ENCODE measurements at regions not wholly inside any gene's neighbourhood (a gene's known extent, or its start where the extent isn't known, plus 50 kb on each side); places are given as distances from the start of the nearest gene placed in this dataset.

DNA sequence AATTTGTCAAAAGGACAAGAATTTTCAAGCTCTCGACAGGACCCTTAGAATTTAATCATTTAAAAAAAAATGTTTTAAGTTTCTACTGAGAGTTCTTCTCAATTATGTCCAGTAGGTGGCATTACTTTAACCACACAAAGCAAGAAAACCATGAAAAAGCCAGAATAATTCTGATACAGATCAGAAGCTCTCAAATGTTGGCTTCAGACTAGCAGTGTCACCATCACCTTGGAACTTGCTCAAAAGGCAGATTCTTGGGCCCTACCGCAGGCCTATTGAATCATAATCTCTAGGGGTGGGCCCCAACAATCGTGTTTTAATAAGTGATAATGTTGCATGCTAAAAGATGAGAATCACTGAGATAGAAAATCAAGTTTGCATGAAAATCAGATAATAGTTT is 99.5 kb upstream of the KCNMB2 start:
- Histone ChIP-seq H3K4me1 (ENCODE audit: insufficient read depth, low read length) (no peaks in the 10 kb centered on the region), H3K4me3 (ENCODE audit: low read length) (no peak overlapping the region), H3K9me3 (ENCODE audit: low read length) (no peaks in the 10 kb centered on the region), H3K27me3 (ENCODE audit: insufficient read depth, low read length, poor library complexity, severe bottlenecking) (no peaks in the 10 kb centered on the region), H3K27ac (ENCODE audit: low read depth, low read length) (no peak overlapping the region), H3K36me3 (ENCODE audit: insufficient read depth, low read length) (no peaks in the 10 kb centered on the region)
- Mint-ChIP-seq H3K27ac (peak overlapping the region in 2 of 8 donors; percentile 9 to 15), H3K9me3 (no peaks in the 10 kb centered on the region), H3K27me3 (peaks cover 0 to 4% of the 10 kb centered on the region in 2 donors), H3K4me3 (no peak overlapping the region), H3K36me3 (no peaks in the 10 kb centered on the region), H3K4me1 (no peaks in the 10 kb centered on the region)
- CTCF ChIA-PET, result interaction anchor here (1.1 kb wide), 2 partner anchors 10 to 31 kb away, joined by 3 to 5 read pairs; no protein-coding TSS in a partner anchor
- POLR2A ChIA-PET, result no interaction called here
- no peak for DNase-seq

DNA sequence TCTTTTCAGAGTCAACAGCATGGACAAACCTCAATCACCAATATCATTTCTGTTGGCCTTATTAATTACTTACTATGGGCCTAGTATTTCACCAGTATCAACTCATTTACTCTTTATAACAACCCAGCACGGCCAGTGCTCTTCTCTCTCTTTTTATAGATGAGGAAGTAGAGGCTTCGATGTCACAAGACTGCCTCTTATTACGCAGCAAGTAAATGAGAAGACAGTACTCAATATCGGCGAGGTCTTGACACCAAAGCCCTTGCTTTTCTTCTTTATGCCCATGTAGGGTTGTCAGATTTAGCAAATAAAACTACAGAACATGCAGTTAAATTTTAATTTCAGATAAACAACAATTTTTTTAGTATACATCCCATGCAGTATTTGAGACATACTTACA is 99.0 kb upstream of the KCNMB2 start:
- no peak overlapping the region for H3K27ac ChIP-seq (ENCODE audit: low read depth, low read length)
- DNase-seq, result no peak
- Mint-ChIP-seq H3K27ac (no peak overlapping the region), H3K36me3 (no peaks in the 10 kb centered on the region), H3K4me1 (no peaks in the 10 kb centered on the region), H3K9me3 (no peaks in the 10 kb centered on the region), H3K27me3 (peaks cover 0 to 4% of the 10 kb centered on the region in 2 donors), H3K4me3 (no peak overlapping the region)
- H3K27me3 ChIP-seq (ENCODE audit: insufficient read depth, low read length, poor library complexity, severe bottlenecking), result no peaks in the 10 kb centered on the region
- POLR2A ChIA-PET, result no interaction called here
- no peaks in the 10 kb centered on the region for H3K9me3 ChIP-seq (ENCODE audit: low read length)
- no peaks in the 10 kb centered on the region for H3K4me1 ChIP-seq (ENCODE audit: insufficient read depth, low read length)
- CTCF ChIA-PET, result interaction anchor here (1.1 kb wide), 1 partner anchor 32 kb away, joined by 3 read pairs; no protein-coding TSS in a partner anchor
- H3K4me3 ChIP-seq (ENCODE audit: low read length), result no peak overlapping the region
- no peaks in the 10 kb centered on the region for H3K36me3 ChIP-seq (ENCODE audit: insufficient read depth, low read length)

DNA sequence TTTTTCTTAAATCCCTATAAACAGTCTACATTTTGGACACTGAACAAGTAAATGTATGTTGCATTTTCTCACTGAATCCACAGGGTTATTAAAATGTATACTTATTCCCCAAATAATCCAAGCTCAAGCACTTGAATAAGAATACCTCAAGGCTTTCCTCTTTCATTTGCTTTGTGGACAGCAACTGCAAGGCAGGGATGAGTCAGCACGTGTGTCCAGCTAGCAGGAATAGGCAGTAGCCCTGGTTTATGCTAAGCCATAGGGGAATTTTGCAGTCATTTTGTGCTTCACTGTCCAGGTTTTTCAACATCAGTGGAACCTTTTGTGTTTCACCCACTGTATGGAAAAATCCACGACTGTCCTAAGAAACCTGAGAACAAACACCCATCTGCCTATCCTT is 96.7 kb upstream of the KCNMB2 start:
- POLR2A ChIA-PET, result no interaction called here
- Mint-ChIP-seq H3K27me3 (peaks cover 0 to 1% of the 10 kb centered on the region in 2 donors), H3K4me1 (no peaks in the 10 kb centered on the region), H3K9me3 (no peaks in the 10 kb centered on the region), H3K4me3 (no peak overlapping the region), H3K27ac (no peak overlapping the region), H3K36me3 (no peaks in the 10 kb centered on the region)
- Histone ChIP-seq H3K27me3 (ENCODE audit: insufficient read depth, low read length, poor library complexity, severe bottlenecking) (no peaks in the 10 kb centered on the region), H3K4me3 (ENCODE audit: low read length) (no peak overlapping the region), H3K9me3 (ENCODE audit: low read length) (no peaks in the 10 kb centered on the region), H3K36me3 (ENCODE audit: insufficient read depth, low read length) (no peaks in the 10 kb centered on the region), H3K27ac (ENCODE audit: low read depth, low read length) (no peak overlapping the region), H3K4me1 (ENCODE audit: insufficient read depth, low read length) (no peaks in the 10 kb centered on the region)
- no peak for DNase-seq
- CTCF ChIA-PET, result no interaction called here

DNA sequence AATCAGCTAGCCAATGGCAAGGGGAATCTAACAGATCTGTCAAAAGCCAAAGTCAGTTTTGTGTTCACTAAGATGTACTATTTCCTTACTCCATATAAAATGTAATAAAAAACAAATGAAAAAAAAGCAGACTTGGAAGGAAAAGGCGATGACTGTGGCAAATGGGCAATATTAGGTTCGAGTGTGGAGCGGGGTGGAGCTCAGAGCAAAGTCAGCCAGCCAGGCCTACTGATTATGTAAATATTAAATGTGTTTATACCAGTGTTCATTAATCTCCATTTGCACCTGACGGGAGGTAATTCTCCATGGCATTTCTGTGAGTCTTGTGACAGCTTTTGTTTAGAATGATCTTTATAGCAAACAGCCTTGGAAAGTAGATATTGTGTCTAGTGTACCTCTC is 96.2 kb upstream of the KCNMB2 start:
- POLR2A ChIA-PET, result no interaction called here
- no peaks in the 10 kb centered on the region for H3K27me3 ChIP-seq (ENCODE audit: insufficient read depth, low read length, poor library complexity, severe bottlenecking)
- no peaks in the 10 kb centered on the region for H3K4me1 ChIP-seq (ENCODE audit: insufficient read depth, low read length)
- Mint-ChIP-seq H3K9me3 (no peaks in the 10 kb centered on the region), H3K4me3 (no peak overlapping the region), H3K27me3 (peaks cover 0 to 1% of the 10 kb centered on the region in 2 donors), H3K36me3 (no peaks in the 10 kb centered on the region), H3K4me1 (no peaks in the 10 kb centered on the region), H3K27ac (no peak overlapping the region)
- CTCF ChIA-PET, result no interaction called here
- H3K27ac ChIP-seq (ENCODE audit: low read depth, low read length), result no peak overlapping the region
- H3K4me3 ChIP-seq (ENCODE audit: low read length), result no peak overlapping the region
- H3K36me3 ChIP-seq (ENCODE audit: insufficient read depth, low read length), result no peaks in the 10 kb centered on the region
- no peaks in the 10 kb centered on the region for H3K9me3 ChIP-seq (ENCODE audit: low read length)
- no peak for DNase-seq

DNA sequence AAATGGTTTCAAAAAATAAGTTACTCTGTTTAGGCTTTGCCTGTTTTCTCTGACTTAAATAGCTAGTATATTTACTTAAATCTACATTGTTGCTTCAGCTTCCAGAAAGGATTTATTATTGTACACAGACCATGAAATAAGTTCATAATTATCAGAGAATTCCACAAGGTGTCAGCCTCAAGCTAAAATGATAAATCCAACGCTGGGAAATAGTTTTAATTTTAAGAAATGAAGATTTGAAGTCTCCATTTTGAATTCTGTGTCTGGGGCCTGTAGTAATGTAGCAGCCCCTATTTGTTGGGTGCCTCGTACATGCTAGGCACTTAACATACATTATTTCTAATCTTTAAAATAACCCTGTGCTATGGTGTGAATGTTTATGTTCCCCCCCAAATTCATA is 92.6 kb upstream of the KCNMB2 start:
- H3K4me1 ChIP-seq (ENCODE audit: insufficient read depth, low read length), result no peaks in the 10 kb centered on the region
- DNase-seq, result no peak
- H3K27ac ChIP-seq (ENCODE audit: low read depth, low read length), result no peak overlapping the region
- peaks cover 4 to 12% of the 10 kb centered on the region in 2 donors for H3K27me3 Mint-ChIP-seq
- ChIA-PET POLR2A (no interaction called here), CTCF (no interaction called here)
- no peaks in the 10 kb centered on the region for H3K36me3 ChIP-seq (ENCODE audit: insufficient read depth, low read length)
- no peaks in the 10 kb centered on the region for H3K4me1 Mint-ChIP-seq
- H3K9me3 ChIP-seq (ENCODE audit: low read length), result no peaks in the 10 kb centered on the region
- no peaks in the 10 kb centered on the region for H3K36me3 Mint-ChIP-seq
- no peak overlapping the region for H3K4me3 Mint-ChIP-seq
- H3K4me3 ChIP-seq (ENCODE audit: low read length), result no peak overlapping the region
- no peaks in the 10 kb centered on the region for H3K9me3 Mint-ChIP-seq
- H3K27me3 ChIP-seq (ENCODE audit: insufficient read depth, low read length, poor library complexity, severe bottlenecking), result no peaks in the 10 kb centered on the region
- no peak overlapping the region for H3K27ac Mint-ChIP-seq

DNA sequence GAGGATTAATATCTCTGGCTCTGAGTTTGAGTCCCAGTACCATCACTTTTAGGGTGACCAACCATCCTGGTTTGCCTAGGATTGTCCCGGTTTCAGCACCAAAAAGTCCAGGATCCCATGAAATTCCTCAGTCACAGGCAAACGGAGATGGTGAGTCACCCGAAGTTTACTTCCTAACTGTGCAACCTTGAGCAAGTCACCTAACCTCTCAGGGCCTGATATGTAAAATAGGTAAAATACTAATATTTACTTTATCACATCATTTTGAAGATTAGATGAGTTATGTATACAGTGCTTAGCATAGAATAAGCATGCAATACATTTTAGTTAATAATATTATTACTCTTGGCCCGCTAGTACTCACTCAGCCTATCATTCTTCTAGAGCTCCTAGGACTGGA is 91.1 kb upstream of the KCNMB2 start:
- H3K9me3 Mint-ChIP-seq, result no peaks in the 10 kb centered on the region
- no peaks in the 10 kb centered on the region for H3K4me1 Mint-ChIP-seq
- no peak overlapping the region for H3K27ac ChIP-seq (ENCODE audit: low read depth, low read length)
- no peak overlapping the region for H3K27ac Mint-ChIP-seq
- ChIA-PET POLR2A (no interaction called here), CTCF (no interaction called here)
- H3K9me3 ChIP-seq (ENCODE audit: low read length), result no peaks in the 10 kb centered on the region
- no peak overlapping the region for H3K4me3 ChIP-seq (ENCODE audit: low read length)
- H3K36me3 ChIP-seq (ENCODE audit: insufficient read depth, low read length), result no peaks in the 10 kb centered on the region
- no peaks in the 10 kb centered on the region for H3K27me3 ChIP-seq (ENCODE audit: insufficient read depth, low read length, poor library complexity, severe bottlenecking)
- no peak overlapping the region for H3K4me3 Mint-ChIP-seq
- no peaks in the 10 kb centered on the region for H3K36me3 Mint-ChIP-seq
- peaks cover 3 to 18% of the 10 kb centered on the region in 2 donors for H3K27me3 Mint-ChIP-seq
- H3K4me1 ChIP-seq (ENCODE audit: insufficient read depth, low read length), result no peaks in the 10 kb centered on the region
- DNase-seq, result no peak

DNA sequence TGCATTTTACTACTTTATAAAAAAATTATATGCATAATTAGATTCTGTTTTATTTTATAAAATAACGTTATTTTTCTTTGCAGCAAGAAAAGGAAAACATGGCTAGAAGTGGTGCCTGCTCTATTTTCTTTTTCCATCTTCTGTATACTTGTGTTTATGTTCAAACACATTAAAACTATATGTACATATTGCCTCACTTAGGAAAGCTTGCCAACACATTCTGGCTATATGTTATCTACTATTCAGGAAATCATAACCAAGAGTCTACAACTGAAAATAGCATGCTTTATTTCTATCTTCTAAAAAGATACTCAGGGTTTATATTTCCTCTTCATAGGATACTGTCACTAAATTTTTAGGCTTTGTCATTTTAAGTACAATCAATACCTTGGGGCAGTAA is 90.2 kb upstream of the KCNMB2 start:
- no peak overlapping the region for H3K4me3 ChIP-seq (ENCODE audit: low read length)
- no peak overlapping the region for H3K27ac ChIP-seq (ENCODE audit: low read depth, low read length)
- peaks cover 3 to 18% of the 10 kb centered on the region in 2 donors for H3K27me3 Mint-ChIP-seq
- no peaks in the 10 kb centered on the region for H3K36me3 Mint-ChIP-seq
- H3K9me3 ChIP-seq (ENCODE audit: low read length), result no peaks in the 10 kb centered on the region
- CTCF ChIA-PET, result interaction anchor here (2.0 kb wide), 1 partner anchor 10 kb away, joined by 5 read pairs; no protein-coding TSS in a partner anchor
- H3K36me3 ChIP-seq (ENCODE audit: insufficient read depth, low read length), result no peaks in the 10 kb centered on the region
- no peak overlapping the region for H3K27ac Mint-ChIP-seq
- no peak overlapping the region for H3K4me3 Mint-ChIP-seq
- POLR2A ChIA-PET, result no interaction called here
- H3K9me3 Mint-ChIP-seq, result no peaks in the 10 kb centered on the region
- no peak for DNase-seq
- no peaks in the 10 kb centered on the region for H3K4me1 ChIP-seq (ENCODE audit: insufficient read depth, low read length)
- H3K4me1 Mint-ChIP-seq, result no peaks in the 10 kb centered on the region
- H3K27me3 ChIP-seq (ENCODE audit: insufficient read depth, low read length, poor library complexity, severe bottlenecking), result no peaks in the 10 kb centered on the region

DNA sequence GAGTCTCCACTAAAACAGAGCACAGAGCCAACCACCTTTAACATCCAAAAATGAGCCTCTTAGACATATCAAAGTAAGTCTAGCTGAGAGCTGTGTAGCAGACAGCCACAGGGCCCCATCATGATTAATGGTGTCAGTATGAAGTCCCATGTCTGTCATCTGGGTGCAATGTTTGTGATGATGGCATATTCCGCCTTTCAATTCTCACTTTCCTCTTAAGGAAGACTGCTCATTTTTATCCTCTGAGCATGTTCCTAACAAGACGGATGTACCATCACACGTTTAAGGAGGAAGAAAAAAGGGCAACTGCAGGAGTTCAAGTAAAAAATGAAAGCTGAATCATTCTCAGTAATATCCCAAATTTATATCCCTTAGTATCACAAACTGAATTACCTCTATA is 85.8 kb upstream of the KCNMB2 start:
- no peak for DNase-seq
- no peak overlapping the region for H3K27ac Mint-ChIP-seq
- ChIA-PET CTCF (no interaction called here), POLR2A (no interaction called here)
- no peaks in the 10 kb centered on the region for H3K27me3 ChIP-seq (ENCODE audit: insufficient read depth, low read length, poor library complexity, severe bottlenecking)
- H3K36me3 Mint-ChIP-seq, result no peaks in the 10 kb centered on the region
- no peak overlapping the region for H3K4me3 ChIP-seq (ENCODE audit: low read length)
- peaks cover 5 to 18% of the 10 kb centered on the region in 2 donors for H3K27me3 Mint-ChIP-seq
- H3K4me1 ChIP-seq (ENCODE audit: insufficient read depth, low read length), result no peaks in the 10 kb centered on the region
- H3K4me3 Mint-ChIP-seq, result no peak overlapping the region
- no peak overlapping the region for H3K27ac ChIP-seq (ENCODE audit: low read depth, low read length)
- H3K4me1 Mint-ChIP-seq, result no peaks in the 10 kb centered on the region
- H3K9me3 ChIP-seq (ENCODE audit: low read length), result no peaks in the 10 kb centered on the region
- H3K9me3 Mint-ChIP-seq, result no peaks in the 10 kb centered on the region
- H3K36me3 ChIP-seq (ENCODE audit: insufficient read depth, low read length), result no peaks in the 10 kb centered on the region

DNA sequence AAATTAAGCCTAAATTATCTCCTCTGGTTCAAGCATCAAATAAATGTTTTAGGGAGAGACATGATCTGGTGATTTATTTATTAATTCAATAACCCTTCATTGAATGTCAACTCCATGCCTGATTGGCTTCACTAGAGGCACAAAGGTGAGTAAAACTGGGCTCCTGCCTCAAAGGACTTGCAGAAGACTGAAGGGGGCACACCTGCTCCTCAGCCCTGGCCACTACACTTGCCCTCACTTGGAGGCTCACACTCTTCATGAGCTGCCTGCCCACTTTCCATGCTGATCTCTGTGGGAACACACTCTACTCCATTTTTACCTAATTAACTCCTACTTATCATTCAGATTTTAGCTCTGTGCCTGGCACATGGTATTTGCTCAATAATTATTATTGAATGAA is 84.4 kb upstream of the KCNMB2 start:
- H3K36me3 ChIP-seq (ENCODE audit: insufficient read depth, low read length), result no peaks in the 10 kb centered on the region

More for the DNA sequence above, 84.4 kb upstream of the KCNMB2 start:
- H3K27me3 ChIP-seq (ENCODE audit: insufficient read depth, low read length, poor library complexity, severe bottlenecking), result no peaks in the 10 kb centered on the region
- no peak overlapping the region for H3K27ac Mint-ChIP-seq
- H3K4me1 Mint-ChIP-seq, result no peaks in the 10 kb centered on the region
- ChIA-PET POLR2A (no interaction called here), CTCF (no interaction called here)
- DNase-seq, result no peak
- peaks cover 4 to 19% of the 10 kb centered on the region in 2 donors for H3K27me3 Mint-ChIP-seq
- no peaks in the 10 kb centered on the region for H3K9me3 ChIP-seq (ENCODE audit: low read length)
- no peaks in the 10 kb centered on the region for H3K9me3 Mint-ChIP-seq
- H3K4me3 Mint-ChIP-seq, result no peak overlapping the region
- H3K4me1 ChIP-seq (ENCODE audit: insufficient read depth, low read length), result no peaks in the 10 kb centered on the region
- no peak overlapping the region for H3K27ac ChIP-seq (ENCODE audit: low read depth, low read length)
- H3K4me3 ChIP-seq (ENCODE audit: low read length), result no peak overlapping the region
- no peaks in the 10 kb centered on the region for H3K36me3 Mint-ChIP-seq

Data from CD8-positive, alpha-beta memory T cell (primary cell).